ENCODE measurements at regions not wholly inside any gene's neighbourhood (a gene's known extent, or its start where the extent isn't known, plus 50 kb on each side); places are given as distances from the start of the nearest gene placed in this dataset.

DNA sequence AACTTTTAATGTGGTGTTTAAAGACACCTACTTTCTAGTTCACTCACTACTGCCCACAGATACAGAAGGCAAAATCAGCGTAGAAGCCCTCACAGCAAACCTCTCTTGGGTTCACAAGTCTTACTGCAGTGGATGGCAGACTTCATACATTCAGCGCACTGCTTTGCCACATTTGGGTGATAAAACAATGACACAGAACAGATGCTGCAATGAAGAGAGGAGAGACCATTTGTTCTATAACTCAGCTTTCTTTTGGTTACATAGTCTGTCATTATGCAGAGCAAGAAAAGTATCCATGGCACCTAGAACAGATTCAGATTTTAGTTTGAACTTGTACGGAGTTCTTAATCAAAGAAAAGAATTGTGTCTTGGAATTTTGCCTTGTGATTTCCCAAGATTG, 459.0 kb downstream of the BCAT1 start:
- TF ChIP-seq ZNF616 (CRISPR knock-in tag; IDR thresholded peaks at IDR 0.05; ENCODE audit: low read depth) (no peak), ZNF317 (CRISPR knock-in tag; IDR thresholded peaks at IDR 0.05) (no peak), IRF2 (CRISPR knock-in tag; IDR thresholded peaks at IDR 0.05) (no peak)
- TF ChIP-seq, protein P1, sequence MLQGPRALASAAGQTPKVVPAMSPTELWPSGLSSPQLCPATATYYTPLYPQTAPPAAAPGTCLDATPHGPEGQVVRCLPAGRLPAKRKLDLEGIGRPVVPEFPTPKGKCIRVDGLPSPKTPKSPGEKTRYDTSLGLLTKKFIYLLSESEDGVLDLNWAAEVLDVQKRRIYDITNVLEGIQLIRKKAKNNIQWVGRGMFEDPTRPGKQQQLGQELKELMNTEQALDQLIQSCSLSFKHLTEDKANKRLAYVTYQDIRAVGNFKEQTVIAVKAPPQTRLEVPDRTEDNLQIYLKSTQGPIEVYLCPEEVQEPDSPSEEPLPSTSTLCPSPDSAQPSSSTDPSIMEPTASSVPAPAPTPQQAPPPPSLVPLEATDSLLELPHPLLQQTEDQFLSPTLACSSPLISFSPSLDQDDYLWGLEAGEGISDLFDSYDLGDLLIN (CRISPR knock-in tag; IDR thresholded peaks at IDR 0.05; ENCODE audit: borderline replicate concordance), result no peak

All from HepG2 (cell line).